K562 (cell line): ENCODE measurements at regions not wholly inside any gene's neighbourhood (a gene's known extent, or its start where the extent isn't known, plus 50 kb on each side); places are given as distances from the start of the nearest gene placed in this dataset.
A peak's percentile ranks its signal among the peaks of the same experiment; 100 is the strongest.

Experiments used
- ATAC-seq: fragments of 200-7000 bp; cut with Tn5 transposase; 3 replicates; pipeline ENCODE4 v1.9.1; 2020; ENCODE audit warnings: moderate library complexity
- BruUV-seq: library from RNA; stranded (reverse); fragments of 400-500 nt; replicated peaks from 2 replicates; lab custom pipeline; 2021; lab: Mats Ljungman, UMichigan
- CTCF ChIA-PET: fragments of 300-600 bp; formaldehyde crosslinking; extraction: SDS; loops from one replicate; lab custom pipeline; 2021; ENCODE audit warnings: low intra/inter-chr PET ratio; lab: Yijun Ruan, JAX
- POLR2A ChIA-PET: fragments of 300-600, 350-650 bp; sonication (Branson Sonifier 250); formaldehyde crosslinking; extraction: SDS; loops from one replicate; lab custom pipeline; 2021; ENCODE audit warnings: antibody characterized with exemption, inconsistent platforms; lab: Yijun Ruan, JAX
- DNase-seq, 4 experiments: peaks; one replicate each; pipeline versions ENCODE4 v3.0.0 to v3.0.0-alpha.2; 2011 to 2018; ENCODE audit warnings: low spot score in 3 of 4, mixed read lengths in 3 of 4; ENCODE audit errors: extremely low read depth in 1 of 4
- FAIRE-seq: peaks from 2 replicates; lab custom pipeline; 2011; peaks lifted over from hg19 to GRCh38; lab: Jason Lieb, UNC
- H2AFZ ChIP-seq: 2 replicates; pipeline ENCODE4 v1.6.0; 2011; ENCODE audit warnings: low read depth, low read length, control low read depth, inconsistent platforms
- H3K27ac ChIP-seq: fragments of 200-600 bp; 3 replicates; pipeline ENCODE4 v1.8.0; 2011; ENCODE audit warnings: low read depth, mild to moderate bottlenecking, control low read depth, inconsistent platforms, low read length, moderate library complexity, mixed read lengths; ENCODE audit errors: extremely low read depth
- H3K27me3 ChIP-seq, 2 experiments: fragments of 300-600 bp in 1 of 2; 2 replicates in 1 of 2; 3 replicates in 1 of 2; pipeline versions ENCODE4 v1.6.0 to v1.8.0; 2011; ENCODE audit warnings: inconsistent platforms in 2 of 2, low read length in 2 of 2, mild to moderate bottlenecking in 1 of 2, mixed read lengths in 1 of 2, moderate library complexity in 1 of 2; ENCODE audit not compliant: control insufficient read depth in 2 of 2, insufficient read depth in 2 of 2
- H3K36me3 ChIP-seq: fragments of 300-600 bp; 3 replicates; pipeline ENCODE4 v1.8.0; 2011; ENCODE audit warnings: mild to moderate bottlenecking, low read length, inconsistent platforms; ENCODE audit not compliant: control insufficient read depth, insufficient read depth
- H3K4me1 ChIP-seq, 2 experiments: fragments of 200-600 bp in 1 of 2; replicated peaks in 1 of 2; 2 replicates in 1 of 2; 3 replicates in 1 of 2; pipeline versions ENCODE4 v1.5.1 to v1.8.0; 2011; ENCODE audit warnings: inconsistent platforms in 2 of 2, low read length in 2 of 2, mild to moderate bottlenecking in 1 of 2, mixed read lengths in 1 of 2, moderate library complexity in 1 of 2; ENCODE audit not compliant: control insufficient read depth in 2 of 2, insufficient read depth in 2 of 2
- H3K4me2 ChIP-seq: 2 replicates; pipeline ENCODE4 v1.6.1; 2011; ENCODE audit warnings: low read length, control low read depth, inconsistent platforms, mixed read lengths; ENCODE audit not compliant: insufficient read depth
- H3K4me3 ChIP-seq: fragments of 200-600 bp; sonication (generic), shearing (Covaris generic); 2 replicates; pipeline ENCODE4 v1.5.1; 2016; ENCODE audit warnings: control low read depth, inconsistent platforms
- H3K79me2 ChIP-seq: fragments of 200-600 bp; 3 replicates; pipeline ENCODE4 v1.8.0; 2011; ENCODE audit warnings: low read length, inconsistent platforms; ENCODE audit not compliant: control insufficient read depth, insufficient read depth
- H3K9ac ChIP-seq, 2 experiments: 2 replicates each; pipeline versions ENCODE4 v1.6.0 to v1.6.1; 2011; ENCODE audit warnings: low read depth in 2 of 2, low read length in 2 of 2, control low read depth in 1 of 2, inconsistent platforms in 1 of 2, mild to moderate bottlenecking in 1 of 2, mixed read lengths in 1 of 2; ENCODE audit not compliant: insufficient read depth in 1 of 2
- H3K9me1 ChIP-seq: one replicate; pipeline ENCODE4 v1.6.0; 2011; ENCODE audit warnings: inconsistent platforms, mild to moderate bottlenecking, low read length, moderate library complexity; ENCODE audit not compliant: control insufficient read depth, insufficient read depth
- H3K9me3 ChIP-seq: replicated peaks from 2 replicates; pipeline ENCODE4 v1.5.1; 2011; ENCODE audit warnings: low read depth, low read length, inconsistent platforms; ENCODE audit not compliant: control insufficient read depth, insufficient read depth
- H4K20me1 ChIP-seq: replicated peaks from 2 replicates; pipeline ENCODE4 v1.6.1; 2011; ENCODE audit warnings: low read length, inconsistent platforms, mixed read lengths; ENCODE audit not compliant: control insufficient read depth, insufficient read depth
- ATF3 ChIP-seq, 2 experiments: fragments of 450-650 bp in 1 of 2; sonication (generic) in 1 of 2; formaldehyde crosslinking in 1 of 2; IDR thresholded peaks in 1 of 2; conservative IDR thresholded peaks in 1 of 2; 2 replicates each; pipeline versions ENCODE4 v1.6.1 to v1.8.1; 2016 to 2023; ENCODE audit warnings: mild to moderate bottlenecking in 2 of 2, moderate library complexity in 2 of 2, inconsistent platforms in 1 of 2, missing genetic modification reagents in 1 of 2
- C11orf30 ChIP-seq: fragments of 450-650 bp; IDR thresholded peaks from 2 replicates; pipeline ENCODE4 v1.6.1; 2016; ENCODE audit warnings: low read depth, mild to moderate bottlenecking
- DPF2 ChIP-seq: fragments of 450-650 bp; IDR thresholded peaks from 2 replicates; pipeline ENCODE4 v1.6.1; 2016
- FOSL1 ChIP-seq: fragments of 200-800 bp; sonication (Bioruptor generic); conservative IDR thresholded peaks from 2 replicates; pipeline ENCODE4 v1.6.1; 2016; ENCODE audit warnings: missing genetic modification characterization, missing compliant biosample characterization
- GATAD2A ChIP-seq: fragments of 450-650 bp; IDR thresholded peaks from 2 replicates; pipeline ENCODE4 v1.6.1; 2017
- JUNB ChIP-seq: fragments of 450-650 bp; formaldehyde crosslinking; conservative IDR thresholded peaks from 2 replicates; pipeline ENCODE4 v1.4.0; 2020; ENCODE audit warnings: mild to moderate bottlenecking
- JUND ChIP-seq, 2 experiments: IDR thresholded peaks; 2 replicates in 1 of 2; 3 replicates in 1 of 2; pipeline ENCODE4 v1.6.1; 2011; ENCODE audit warnings: borderline replicate concordance in 2 of 2, low read depth in 2 of 2, low read length in 2 of 2, improper control_type of control experiment in 1 of 2, missing biosample characterization in 1 of 2, missing genetic modification characterization in 1 of 2, missing genetic modification reagents in 1 of 2
- LARP7 ChIP-seq: fragments of 450-650 bp; IDR thresholded peaks from 2 replicates; pipeline ENCODE4 v1.6.1; 2016
- MAFG ChIP-seq: fragments of 450-650 bp; conservative IDR thresholded peaks from 2 replicates; pipeline ENCODE4 v1.6.1; 2016; ENCODE audit warnings: missing genetic modification characterization, missing compliant biosample characterization
- PHB ChIP-seq: fragments of 250-450 bp; sonication (Bioruptor Pico); IDR thresholded peaks from 2 replicates; pipeline ENCODE4 v1.5.0; 2021
- PRDM10 ChIP-seq: fragments of 450-650 bp; IDR thresholded peaks from 2 replicates; pipeline ENCODE4 v1.6.1; 2018; ENCODE audit not compliant: partially characterized antibody
- SRSF3 ChIP-seq: fragments of 200-400 bp; formaldehyde crosslinking; IDR thresholded peaks from 2 replicates; pipeline ENCODE4 v1.6.1; 2016; ENCODE audit warnings: mild to moderate bottlenecking, low read length, moderate library complexity; ENCODE audit not compliant: insufficient read depth
- ZBTB2 ChIP-seq: fragments of 450-650 bp; IDR thresholded peaks from 2 replicates; pipeline ENCODE4 v1.6.1; 2016; ENCODE audit warnings: antibody characterized with exemption
- in situ Hi-C: fragments of 300-500 bp; cut with MboI; formaldehyde crosslinking; loops from 4 replicates; pipeline ENCODE4 v1.15.0; 2018; ENCODE audit warnings: inconsistent platforms, mixed read lengths
- intact Hi-C: fragments of 100-400 bp; cut with micrococcal nuclease; formaldehyde crosslinking; loops from 2 replicates; pipeline ENCODE4 v1.14.2; 2022

GRCh38 chr7:9453521-9453920 lies 1020.1 kb downstream of the NXPH1 start (continued):
- TF ChIP-seq PRDM10 (no peak), LARP7 (no peak), PHB (CRISPR knock-in tag) (no peak), GATAD2A (no peak), DPF2 (no peak)

GRCh38 chr7:9488555-9488954 lies 1055.1 kb downstream of the NXPH1 start:
- intact Hi-C loops: no loop called here
- no peak overlapping the region for H3K4me2 ChIP-seq
- CTCF ChIA-PET: no interaction called here

More at GRCh38 chr7:9488555-9488954, 1055.1 kb downstream of the NXPH1 start:
- POLR2A ChIA-PET: no interaction called here
- TF ChIP-seq ATF3 (IDR thresholded peaks at IDR 0.05): peak; percentile 64
- no peak for TF ChIP-seq ATF3 (CRISPR knock-in tag; conservative IDR thresholded peaks at IDR 0.05)
- no peak; the same call in 1 of the 2 replicates for TF ChIP-seq JUND (IDR thresholded peaks at IDR 0.05; ENCODE audit: borderline replicate concordance, low read depth, low read length)
- TF ChIP-seq JUND (tag; IDR thresholded peaks at IDR 0.05; ENCODE audit: borderline replicate concordance, low read depth, low read length): peak; percentile 78
- no peak for TF ChIP-seq ZBTB2
- 0 out of 2 replicates have a peak, but pooled peaks have one; percentile 21 for TF ChIP-seq C11orf30
- TF ChIP-seq SRSF3: no peak
- peak; percentile 70 for TF ChIP-seq JUNB (CRISPR knock-in tag)
- peak; percentile 68 for TF ChIP-seq FOSL1 (tag)
- TF ChIP-seq MAFG: peak; percentile 59
- no peaks in the 10 kb centered on the region for H3K79me2 ChIP-seq
- H4K20me1 ChIP-seq: no peaks in the 10 kb centered on the region
- DNase-seq (no peak), FAIRE-seq (no peak), ATAC-seq (no peak)
- H3K9ac ChIP-seq: no peak overlapping the region
- in situ Hi-C loops: no loop called here
- no peaks in the 10 kb centered on the region for H3K36me3 ChIP-seq
- no peaks in the 10 kb centered on the region for H3K27me3 ChIP-seq
- no peak overlapping the region for H3K4me3 ChIP-seq
- H3K4me1 ChIP-seq: no peaks in the 10 kb centered on the region
- no TSS peak for BruUV-seq
- no peaks in the 10 kb centered on the region for H3K9me1 ChIP-seq
- H3K9me3 ChIP-seq: peaks cover 6% of the 10 kb centered on the region
- no peak overlapping the region for H3K27ac ChIP-seq
- H2AFZ ChIP-seq: no peak overlapping the region
